Nephron progenitor cell (in vitro differentiated cells): ENCODE measurements at regions not wholly inside any gene's neighbourhood (a gene's known extent, or its start where the extent isn't known, plus 50 kb on each side); places are given as distances from the start of the nearest gene placed in this dataset.

ENCODE experiments used
- DNase-seq: peaks from one replicate; pipeline ENCODE4 v3.0.0; 2021
- H3K27ac Mint-ChIP-seq: 2 replicates; pipeline ENCODE4 v1.8.0; 2021; ENCODE audit warnings: mild to moderate bottlenecking, moderate library complexity, mixed read lengths
- H3K27me3 Mint-ChIP-seq: 2 replicates; pipeline ENCODE4 v1.8.0; 2021; ENCODE audit warnings: mild to moderate bottlenecking, low read depth, mixed read lengths; ENCODE audit not compliant: poor library complexity
- H3K36me3 Mint-ChIP-seq: 2 replicates; pipeline ENCODE4 v1.8.0; 2021; ENCODE audit warnings: low read depth, mixed read lengths
- H3K4me1 Mint-ChIP-seq: 2 replicates; pipeline ENCODE4 v1.8.0; 2021; ENCODE audit warnings: mixed read lengths
- H3K4me3 Mint-ChIP-seq: 2 replicates; pipeline ENCODE4 v1.8.0; 2021; ENCODE audit warnings: mild to moderate bottlenecking, moderate library complexity, mixed read lengths
- H3K9me3 Mint-ChIP-seq: 2 replicates; pipeline ENCODE4 v1.8.0; 2021; ENCODE audit warnings: mild to moderate bottlenecking, moderate library complexity, mixed read lengths
- TF ChIP-seq, protein P1 (sequence below): fragments of 200-600 bp; sonication (generic); IDR thresholded peaks from 2 replicates; pipeline ENCODE4 v1.5.0; 2021; ENCODE audit warnings: antibody characterized with exemption

DNA sequence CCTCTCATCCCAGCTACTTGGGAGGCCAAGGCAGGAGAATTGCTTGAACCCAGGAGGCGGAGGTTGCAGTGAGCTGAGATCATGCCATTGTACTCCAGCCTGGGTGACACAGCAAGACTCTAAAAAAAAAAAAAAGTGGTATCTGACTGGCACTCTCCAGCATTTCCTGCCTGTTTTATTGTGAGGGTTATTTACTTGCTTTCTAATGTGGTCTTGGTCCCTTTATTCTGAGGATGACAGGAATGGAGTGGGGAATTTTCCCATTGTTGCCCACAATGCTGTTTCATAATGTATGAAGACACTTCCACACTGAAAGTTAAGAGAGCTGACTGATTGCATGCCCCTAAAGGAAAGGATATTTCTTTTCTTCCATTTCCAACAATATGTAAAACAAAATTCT is 286.5 kb upstream of the MTNR1B start:
- H3K4me1 Mint-ChIP-seq = peaks cover 14% of the 10 kb centered on the region
- peaks cover 29% of the 10 kb centered on the region for H3K36me3 Mint-ChIP-seq
- no peaks in the 10 kb centered on the region for H3K27me3 Mint-ChIP-seq
- TF ChIP-seq, protein P1, sequence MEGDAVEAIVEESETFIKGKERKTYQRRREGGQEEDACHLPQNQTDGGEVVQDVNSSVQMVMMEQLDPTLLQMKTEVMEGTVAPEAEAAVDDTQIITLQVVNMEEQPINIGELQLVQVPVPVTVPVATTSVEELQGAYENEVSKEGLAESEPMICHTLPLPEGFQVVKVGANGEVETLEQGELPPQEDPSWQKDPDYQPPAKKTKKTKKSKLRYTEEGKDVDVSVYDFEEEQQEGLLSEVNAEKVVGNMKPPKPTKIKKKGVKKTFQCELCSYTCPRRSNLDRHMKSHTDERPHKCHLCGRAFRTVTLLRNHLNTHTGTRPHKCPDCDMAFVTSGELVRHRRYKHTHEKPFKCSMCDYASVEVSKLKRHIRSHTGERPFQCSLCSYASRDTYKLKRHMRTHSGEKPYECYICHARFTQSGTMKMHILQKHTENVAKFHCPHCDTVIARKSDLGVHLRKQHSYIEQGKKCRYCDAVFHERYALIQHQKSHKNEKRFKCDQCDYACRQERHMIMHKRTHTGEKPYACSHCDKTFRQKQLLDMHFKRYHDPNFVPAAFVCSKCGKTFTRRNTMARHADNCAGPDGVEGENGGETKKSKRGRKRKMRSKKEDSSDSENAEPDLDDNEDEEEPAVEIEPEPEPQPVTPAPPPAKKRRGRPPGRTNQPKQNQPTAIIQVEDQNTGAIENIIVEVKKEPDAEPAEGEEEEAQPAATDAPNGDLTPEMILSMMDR = no peak
- DNase-seq = no peak
- H3K27ac Mint-ChIP-seq = no peak overlapping the region
- peaks cover 25% of the 10 kb centered on the region for H3K9me3 Mint-ChIP-seq
- H3K4me3 Mint-ChIP-seq = no peak overlapping the region

DNA sequence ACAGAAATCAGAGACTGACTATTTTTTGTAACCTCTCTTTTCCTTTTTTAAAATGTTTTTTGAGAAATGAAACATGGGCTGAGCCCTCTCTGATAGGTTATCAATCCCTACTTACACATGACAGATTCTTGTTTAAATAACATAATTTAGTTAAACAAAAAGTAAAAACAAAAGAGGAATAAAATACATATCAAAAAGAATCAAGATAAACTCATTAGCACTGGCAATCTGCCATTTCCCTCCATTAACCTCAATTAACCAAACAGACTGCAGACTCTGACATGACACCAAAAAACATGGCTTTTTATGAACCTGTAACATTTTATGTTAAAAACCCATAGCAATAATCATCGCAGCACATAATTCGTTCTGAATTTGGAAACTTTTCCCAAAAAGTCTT is 284.4 kb upstream of the MTNR1B start:
- Mint-ChIP-seq H3K36me3 (peaks cover 9% of the 10 kb centered on the region), H3K27ac (no peak overlapping the region), H3K4me3 (no peak overlapping the region), H3K27me3 (peaks cover 4% of the 10 kb centered on the region), H3K9me3 (peaks cover 7% of the 10 kb centered on the region), H3K4me1 (peaks cover 14% of the 10 kb centered on the region)
- TF ChIP-seq, protein P1 = no peak
- no peak for DNase-seq

DNA sequence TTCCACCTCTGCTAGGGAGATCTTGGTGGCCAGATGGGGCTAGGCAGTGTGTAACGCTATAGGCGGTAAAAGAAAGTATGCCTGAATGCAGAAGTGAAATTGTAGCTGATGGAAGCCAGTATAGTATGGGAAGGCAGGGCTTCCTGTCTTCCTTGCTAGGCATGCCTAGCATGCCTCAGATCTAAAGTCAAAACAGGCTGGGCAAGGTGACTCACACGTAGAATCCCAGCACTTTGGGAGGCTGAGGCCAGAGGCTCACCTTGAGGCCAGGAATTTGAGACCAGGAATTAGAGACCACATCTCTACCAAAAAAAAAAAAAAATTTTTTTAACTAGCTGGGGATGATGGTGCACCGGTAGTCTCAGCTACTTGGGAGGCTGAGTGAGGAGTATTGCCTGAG is 281.7 kb upstream of the MTNR1B start:
- peaks cover 6% of the 10 kb centered on the region for H3K27me3 Mint-ChIP-seq
- H3K4me3 Mint-ChIP-seq = no peak overlapping the region
- no peak overlapping the region for H3K27ac Mint-ChIP-seq
- H3K9me3 Mint-ChIP-seq = no peaks in the 10 kb centered on the region
- no peak for DNase-seq
- TF ChIP-seq, protein P1 = no peak
- no peaks in the 10 kb centered on the region for H3K36me3 Mint-ChIP-seq
- peaks cover 6% of the 10 kb centered on the region for H3K4me1 Mint-ChIP-seq

DNA sequence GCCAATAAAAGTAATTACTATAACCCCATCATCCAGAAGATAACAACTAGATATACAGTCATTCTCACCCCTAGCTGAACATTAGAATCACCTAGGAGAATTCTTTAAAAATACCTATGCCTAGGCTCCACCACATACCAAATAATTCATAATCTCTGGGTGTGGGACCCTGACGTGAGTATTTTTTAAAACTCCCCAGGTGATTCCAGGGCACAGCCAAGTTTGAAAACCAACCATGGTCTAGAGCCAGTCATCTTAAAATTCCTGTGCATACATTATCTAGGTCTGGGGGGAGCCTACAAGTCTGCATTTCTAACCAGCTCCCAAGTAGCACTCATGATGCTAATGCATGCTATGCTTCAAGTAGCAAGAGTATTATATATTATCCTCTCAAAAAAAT is 281.0 kb upstream of the MTNR1B start:
- H3K4me1 Mint-ChIP-seq = peaks cover 11% of the 10 kb centered on the region
- H3K27ac Mint-ChIP-seq = no peak overlapping the region
- TF ChIP-seq, protein P1 = no peak
- H3K36me3 Mint-ChIP-seq = no peaks in the 10 kb centered on the region
- no peak for DNase-seq
- peaks cover 6% of the 10 kb centered on the region for H3K27me3 Mint-ChIP-seq
- no peak overlapping the region for H3K4me3 Mint-ChIP-seq
- no peaks in the 10 kb centered on the region for H3K9me3 Mint-ChIP-seq

DNA sequence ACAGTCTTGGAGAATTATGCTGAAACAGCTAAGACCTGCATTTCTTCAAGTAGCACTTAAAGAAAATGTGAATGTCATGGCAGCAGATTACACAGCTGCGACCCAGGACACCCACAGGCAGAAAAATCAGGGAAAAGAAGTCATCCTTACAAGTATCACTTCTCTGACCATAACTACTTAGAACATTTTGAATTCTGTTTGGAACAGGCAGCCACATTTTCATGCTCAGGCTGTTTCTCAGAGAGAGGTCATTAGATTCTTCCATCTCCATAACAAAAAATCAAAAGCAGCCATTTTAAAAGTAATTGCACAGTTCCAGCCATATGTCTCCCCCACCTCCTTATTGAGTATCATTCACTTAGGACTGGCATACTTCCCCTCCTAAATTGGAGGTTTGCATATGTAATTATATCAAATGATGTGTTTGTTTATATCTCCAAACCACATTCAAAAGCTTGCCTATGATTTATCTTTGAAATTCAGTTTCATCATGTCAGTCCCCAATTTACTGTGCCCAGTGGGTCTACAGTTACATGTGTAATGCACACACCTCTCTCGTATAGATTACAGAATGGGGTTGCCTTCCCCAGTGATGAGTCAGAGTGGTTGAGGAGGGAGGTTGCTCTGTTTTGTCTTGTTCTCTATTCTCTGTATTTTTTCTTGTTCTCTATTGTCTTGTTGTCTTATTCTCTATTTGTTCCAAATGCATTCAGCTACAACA is 276.5 kb upstream of the MTNR1B start:
- H3K4me1 Mint-ChIP-seq = peaks cover 46% of the 10 kb centered on the region
- TF ChIP-seq, protein P1 = no peak
- H3K36me3 Mint-ChIP-seq = peaks cover 5% of the 10 kb centered on the region
- no peak overlapping the region for H3K4me3 Mint-ChIP-seq
- H3K27me3 Mint-ChIP-seq = peaks cover 9% of the 10 kb centered on the region
- no peak for DNase-seq
- H3K27ac Mint-ChIP-seq = peak overlapping the region; percentile 20
- no peaks in the 10 kb centered on the region for H3K9me3 Mint-ChIP-seq

DNA sequence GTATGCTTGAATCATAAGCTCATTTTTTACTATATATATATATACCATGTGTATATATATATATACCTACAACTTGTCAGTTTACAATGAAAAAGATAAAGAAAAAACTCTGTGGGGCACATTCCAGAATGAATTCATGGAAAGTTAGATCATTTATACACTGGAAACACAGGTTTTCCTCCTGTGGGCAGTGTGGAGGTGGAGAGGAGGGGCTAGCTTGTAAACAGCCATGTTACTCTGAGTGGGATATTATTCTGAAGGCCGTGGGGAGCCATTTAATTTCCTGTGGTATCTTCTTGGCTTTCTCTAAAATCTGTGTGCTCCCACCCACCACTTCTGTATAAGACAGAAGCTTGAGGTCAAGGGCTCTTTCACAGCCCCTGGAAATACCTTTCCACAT is 273.4 kb upstream of the MTNR1B start:
- no peak for DNase-seq
- H3K4me1 Mint-ChIP-seq = peaks cover 46% of the 10 kb centered on the region
- TF ChIP-seq, protein P1 = no peak
- H3K9me3 Mint-ChIP-seq = no peaks in the 10 kb centered on the region
- peak overlapping the region; percentile 33 for H3K27ac Mint-ChIP-seq
- H3K27me3 Mint-ChIP-seq = peaks cover 3% of the 10 kb centered on the region
- H3K4me3 Mint-ChIP-seq = no peak overlapping the region
- H3K36me3 Mint-ChIP-seq = peaks cover 21% of the 10 kb centered on the region
